Smooth muscle cell (in vitro differentiated cells): ENCODE measurements at regions not wholly inside any gene's neighbourhood (a gene's known extent, or its start where the extent isn't known, plus 50 kb on each side); places are given as distances from the start of the nearest gene placed in this dataset.

ENCODE experiments used
- DNase-seq: peaks from one replicate; lab custom pipeline; 2025; ENCODE audit not compliant: unreplicated experiment; lab: John Stamatoyannopoulos, UW
- H2AFZ ChIP-seq: fragments of 200-600 bp; sonication (generic); 2 replicates; pipeline ENCODE4 v1.6.0; 2016; ENCODE audit warnings: antibody characterized with exemption, low read depth, mild to moderate bottlenecking
- H3F3A ChIP-seq: fragments of 200-600 bp; sonication (generic); 2 replicates; pipeline ENCODE4 v1.6.0; 2017; ENCODE audit warnings: antibody characterized with exemption, low read depth
- H3K27ac ChIP-seq: fragments of 200-600 bp; sonication (generic); 2 replicates; pipeline ENCODE4 v1.5.1; 2016; ENCODE audit warnings: low read depth, mild to moderate bottlenecking
- H3K27me3 ChIP-seq: fragments of 200-600 bp; sonication (generic); 2 replicates; pipeline ENCODE4 v1.6.1; 2016; ENCODE audit warnings: low read depth, mild to moderate bottlenecking
- H3K36me3 ChIP-seq: fragments of 200-600 bp; sonication (generic); 2 replicates; pipeline ENCODE4 v1.5.1; 2016; ENCODE audit warnings: low read depth
- H3K4me1 ChIP-seq: fragments of 200-600 bp; sonication (generic); 2 replicates; pipeline ENCODE4 v1.5.1; 2016; ENCODE audit warnings: low read depth
- H3K4me2 ChIP-seq: fragments of 200-600 bp; sonication (generic); 2 replicates; pipeline ENCODE4 v1.6.0; 2016; ENCODE audit warnings: mild to moderate bottlenecking
- H3K4me3 ChIP-seq: fragments of 200-600 bp; sonication (generic); 2 replicates; pipeline ENCODE4 v1.5.1; 2016; ENCODE audit warnings: mild to moderate bottlenecking
- H3K79me2 ChIP-seq: fragments of 200-600 bp; sonication (generic); 2 replicates; pipeline ENCODE4 v1.6.0; 2016; ENCODE audit warnings: low read depth, mild to moderate bottlenecking
- H3K9ac ChIP-seq: fragments of 200-600 bp; sonication (generic); 2 replicates; pipeline ENCODE4 v1.6.0; 2016; ENCODE audit warnings: low read depth
- H3K9me3 ChIP-seq: fragments of 200-600 bp; sonication (generic); replicated peaks from 2 replicates; pipeline ENCODE4 v1.5.1; 2016; ENCODE audit warnings: low read depth
- H4K20me1 ChIP-seq: fragments of 200-600 bp; sonication (generic); 2 replicates; pipeline ENCODE4 v1.6.0; 2016; ENCODE audit warnings: low read depth
- WGBS: methylation state at CpG from one replicate; pipeline ENCODE4 v1.1.7; 2016; ENCODE audit warnings: low lambda C conversion rate; 5-methylcytosine and 5-hydroxymethylcytosine counted together
- TF ChIP-seq, protein P1 (sequence below): fragments of 200-600 bp; sonication (generic); IDR thresholded peaks from 2 replicates; pipeline ENCODE4 v1.5.1; 2017; ENCODE audit warnings: borderline replicate concordance, mild to moderate bottlenecking, antibody characterized with exemption; ENCODE audit not compliant: insufficient read depth, poor library complexity, severe bottlenecking

DNA sequence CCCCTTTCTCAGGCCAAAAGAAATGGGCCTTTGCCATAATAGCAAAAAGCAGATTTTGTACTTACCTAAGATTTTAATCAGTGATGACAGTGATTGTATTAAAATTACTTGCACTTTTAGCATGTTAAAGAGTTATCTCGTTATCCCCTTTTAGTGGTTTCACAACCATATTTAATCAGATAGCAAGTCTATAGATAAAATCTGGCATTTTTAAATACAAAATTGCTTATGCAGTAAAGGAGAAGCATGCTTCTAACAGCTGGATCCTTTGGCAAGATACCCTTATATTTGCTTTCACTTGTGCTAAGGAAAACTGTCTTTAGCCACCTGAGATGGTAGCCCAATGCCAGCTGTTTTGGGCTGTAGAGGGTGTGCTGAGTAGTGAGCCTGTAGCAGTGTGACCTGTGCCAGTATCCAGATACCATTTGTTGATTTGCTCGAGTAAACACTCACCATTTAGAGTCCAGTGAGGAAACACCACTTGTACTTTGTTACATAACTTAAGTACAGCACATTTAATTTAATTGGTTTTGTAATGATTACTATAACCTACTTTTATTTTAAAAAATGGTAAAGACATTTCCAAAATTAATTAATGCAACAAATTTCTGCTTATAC is 314.4 kb upstream of the ZP4 start:
- no peak for DNase-seq
- Histone ChIP-seq H2AFZ (no peak overlapping the region), H3K9me3 (no peaks in the 10 kb centered on the region), H3K36me3 (no peaks in the 10 kb centered on the region), H3K27me3 (no peaks in the 10 kb centered on the region), H3K79me2 (no peaks in the 10 kb centered on the region), H4K20me1 (no peaks in the 10 kb centered on the region), H3K4me2 (no peak overlapping the region), H3F3A (no peaks in the 10 kb centered on the region), H3K27ac (no peak overlapping the region), H3K4me3 (no peak overlapping the region), H3K4me1 (no peaks in the 10 kb centered on the region), H3K9ac (no peak overlapping the region)
- WGBS = 76% methylated on average over 2 of the region's 2 CpGs
- TF ChIP-seq, protein P1, sequence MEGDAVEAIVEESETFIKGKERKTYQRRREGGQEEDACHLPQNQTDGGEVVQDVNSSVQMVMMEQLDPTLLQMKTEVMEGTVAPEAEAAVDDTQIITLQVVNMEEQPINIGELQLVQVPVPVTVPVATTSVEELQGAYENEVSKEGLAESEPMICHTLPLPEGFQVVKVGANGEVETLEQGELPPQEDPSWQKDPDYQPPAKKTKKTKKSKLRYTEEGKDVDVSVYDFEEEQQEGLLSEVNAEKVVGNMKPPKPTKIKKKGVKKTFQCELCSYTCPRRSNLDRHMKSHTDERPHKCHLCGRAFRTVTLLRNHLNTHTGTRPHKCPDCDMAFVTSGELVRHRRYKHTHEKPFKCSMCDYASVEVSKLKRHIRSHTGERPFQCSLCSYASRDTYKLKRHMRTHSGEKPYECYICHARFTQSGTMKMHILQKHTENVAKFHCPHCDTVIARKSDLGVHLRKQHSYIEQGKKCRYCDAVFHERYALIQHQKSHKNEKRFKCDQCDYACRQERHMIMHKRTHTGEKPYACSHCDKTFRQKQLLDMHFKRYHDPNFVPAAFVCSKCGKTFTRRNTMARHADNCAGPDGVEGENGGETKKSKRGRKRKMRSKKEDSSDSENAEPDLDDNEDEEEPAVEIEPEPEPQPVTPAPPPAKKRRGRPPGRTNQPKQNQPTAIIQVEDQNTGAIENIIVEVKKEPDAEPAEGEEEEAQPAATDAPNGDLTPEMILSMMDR = no peak

DNA sequence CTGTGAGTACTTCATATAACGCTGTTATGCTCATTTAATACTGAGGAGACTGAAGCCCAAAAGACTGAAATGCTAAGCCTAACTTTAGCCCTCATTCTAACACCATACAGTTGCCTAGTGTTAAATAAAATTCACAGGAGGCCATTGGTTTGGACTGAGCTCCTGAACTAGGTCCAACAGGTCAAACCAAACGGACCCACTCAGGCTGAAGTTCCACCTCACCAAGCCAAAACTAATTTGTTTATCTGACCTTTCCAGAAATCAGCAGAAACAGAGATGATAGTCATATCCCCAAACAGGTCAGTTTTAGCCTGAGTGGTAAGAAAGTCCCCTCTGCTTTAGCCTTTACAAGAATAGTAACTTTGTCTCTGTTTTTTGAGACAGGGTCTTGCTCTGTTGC is 311.3 kb upstream of the ZP4 start:
- no peak for DNase-seq
- peaks cover 10% of the 10 kb centered on the region for H3K4me1 ChIP-seq
- H3K27me3 ChIP-seq = no peaks in the 10 kb centered on the region
- no peak overlapping the region for H3K4me2 ChIP-seq
- no peaks in the 10 kb centered on the region for H3K79me2 ChIP-seq
- H3K27ac ChIP-seq = no peak overlapping the region
- H2AFZ ChIP-seq = no peak overlapping the region
- H3K9ac ChIP-seq = no peak overlapping the region
- no peaks in the 10 kb centered on the region for H3K9me3 ChIP-seq
- 86% methylated on average over 2 of the region's 2 CpGs for WGBS
- TF ChIP-seq, protein P1 = no peak
- H3K36me3 ChIP-seq = no peaks in the 10 kb centered on the region
- no peak overlapping the region for H3K4me3 ChIP-seq
- no peaks in the 10 kb centered on the region for H4K20me1 ChIP-seq
- H3F3A ChIP-seq = no peaks in the 10 kb centered on the region

GRCh38 chr1:238199325-238199724 is 308.6 kb upstream of the ZP4 start:
- H3K4me2 ChIP-seq = no peak overlapping the region
- no peaks in the 10 kb centered on the region for H3F3A ChIP-seq
- H3K9ac ChIP-seq = no peak overlapping the region
- H3K27me3 ChIP-seq = no peaks in the 10 kb centered on the region
- DNase-seq = no peak
- TF ChIP-seq, protein P1 = no peak
- H4K20me1 ChIP-seq = no peaks in the 10 kb centered on the region
- H3K4me1 ChIP-seq = peaks cover 15% of the 10 kb centered on the region
- no peak overlapping the region for H3K4me3 ChIP-seq
- no peak overlapping the region for H3K27ac ChIP-seq
- no peaks in the 10 kb centered on the region for H3K79me2 ChIP-seq
- H3K36me3 ChIP-seq = no peaks in the 10 kb centered on the region
- H3K9me3 ChIP-seq = no peaks in the 10 kb centered on the region
- no peak overlapping the region for H2AFZ ChIP-seq
- 78% methylated on average over 1 of the region's 1 CpG for WGBS

DNA sequence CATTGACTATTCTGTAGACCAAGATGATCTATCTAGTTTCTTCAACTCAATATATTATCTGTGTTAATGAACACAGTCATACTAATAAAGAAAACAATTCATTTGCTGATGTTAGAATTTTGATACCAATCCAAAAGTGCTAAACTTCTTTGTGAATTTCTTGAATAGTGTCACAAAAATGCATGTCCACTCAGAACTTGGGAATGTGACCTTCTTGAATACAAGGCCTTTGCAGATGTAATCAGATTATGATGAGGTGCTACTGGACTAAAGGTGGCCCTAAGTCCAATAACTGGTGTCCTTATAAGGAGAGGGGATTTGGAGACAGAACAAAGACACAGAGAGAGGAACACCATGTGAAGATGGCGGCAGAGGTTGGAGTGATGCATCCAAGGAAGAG is 305.8 kb upstream of the ZP4 start:
- H3K4me3 ChIP-seq = no peak overlapping the region
- H2AFZ ChIP-seq = no peak overlapping the region
- H3K9ac ChIP-seq = no peak overlapping the region
- H3K4me2 ChIP-seq = no peak overlapping the region
- no peak for DNase-seq
- no peaks in the 10 kb centered on the region for H3K9me3 ChIP-seq
- H3K79me2 ChIP-seq = no peaks in the 10 kb centered on the region
- H3K36me3 ChIP-seq = no peaks in the 10 kb centered on the region
- WGBS = 100% methylated on average over 1 of the region's 1 CpG
- TF ChIP-seq, protein P1 = no peak
- peaks cover 20% of the 10 kb centered on the region for H3K4me1 ChIP-seq
- H3K27me3 ChIP-seq = no peaks in the 10 kb centered on the region
- no peaks in the 10 kb centered on the region for H4K20me1 ChIP-seq
- no peaks in the 10 kb centered on the region for H3F3A ChIP-seq
- no peak overlapping the region for H3K27ac ChIP-seq
